ENCODE measurements at regions not wholly inside any gene's neighbourhood (a gene's known extent, or its start where the extent isn't known, plus 50 kb on each side); places are given as distances from the start of the nearest gene placed in this dataset.

- Mint-ChIP-seq H3K4me1 (ENCODE audit: low read depth) (peaks cover 3% of the 10 kb centered on the region), H3K9me3 (ENCODE audit: low read depth) (peaks cover 12% of the 10 kb centered on the region), H3K27ac (no peak overlapping the region), H3K36me3 (ENCODE audit: insufficient read depth) (peaks cover 16% of the 10 kb centered on the region), H3K27me3 (no peaks in the 10 kb centered on the region), H3K4me3 (ENCODE audit: low read depth) (no peak overlapping the region)
- TF ChIP-seq, protein P1, sequence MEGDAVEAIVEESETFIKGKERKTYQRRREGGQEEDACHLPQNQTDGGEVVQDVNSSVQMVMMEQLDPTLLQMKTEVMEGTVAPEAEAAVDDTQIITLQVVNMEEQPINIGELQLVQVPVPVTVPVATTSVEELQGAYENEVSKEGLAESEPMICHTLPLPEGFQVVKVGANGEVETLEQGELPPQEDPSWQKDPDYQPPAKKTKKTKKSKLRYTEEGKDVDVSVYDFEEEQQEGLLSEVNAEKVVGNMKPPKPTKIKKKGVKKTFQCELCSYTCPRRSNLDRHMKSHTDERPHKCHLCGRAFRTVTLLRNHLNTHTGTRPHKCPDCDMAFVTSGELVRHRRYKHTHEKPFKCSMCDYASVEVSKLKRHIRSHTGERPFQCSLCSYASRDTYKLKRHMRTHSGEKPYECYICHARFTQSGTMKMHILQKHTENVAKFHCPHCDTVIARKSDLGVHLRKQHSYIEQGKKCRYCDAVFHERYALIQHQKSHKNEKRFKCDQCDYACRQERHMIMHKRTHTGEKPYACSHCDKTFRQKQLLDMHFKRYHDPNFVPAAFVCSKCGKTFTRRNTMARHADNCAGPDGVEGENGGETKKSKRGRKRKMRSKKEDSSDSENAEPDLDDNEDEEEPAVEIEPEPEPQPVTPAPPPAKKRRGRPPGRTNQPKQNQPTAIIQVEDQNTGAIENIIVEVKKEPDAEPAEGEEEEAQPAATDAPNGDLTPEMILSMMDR (IDR thresholded peaks at IDR 0.05; ENCODE audit: unreplicated experiment) = no peak
- DNase-seq (ENCODE audit: low spot score, unreplicated experiment) = no peak
These were observed 351.2 kb downstream of the CD83 start for GRCh38 chr6:14468647-14469321.

DNA sequence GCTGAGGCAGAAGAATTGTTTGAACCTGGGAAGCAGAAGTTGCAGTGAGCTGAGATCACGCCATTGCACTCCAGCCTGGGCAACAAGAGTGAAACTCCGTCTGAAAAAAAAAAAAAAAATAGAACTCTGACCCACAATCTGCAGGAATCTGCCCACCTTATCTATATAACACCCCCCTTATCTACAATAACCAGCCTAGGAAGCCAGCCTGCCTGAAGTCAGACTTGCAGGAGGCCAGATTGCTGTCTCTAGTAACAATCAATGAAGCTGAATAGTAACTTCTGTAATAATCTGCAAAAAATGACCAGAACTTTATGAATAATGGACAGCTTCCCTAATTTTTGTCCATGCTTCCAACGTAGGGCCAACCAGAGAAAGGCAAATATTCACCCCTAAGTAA lies 352.5 kb downstream of the CD83 start:
- TF ChIP-seq, protein P1 (IDR thresholded peaks at IDR 0.05; ENCODE audit: unreplicated experiment) = no peak
- Mint-ChIP-seq H3K27me3 (no peaks in the 10 kb centered on the region), H3K9me3 (ENCODE audit: low read depth) (peaks cover 12% of the 10 kb centered on the region), H3K4me3 (ENCODE audit: low read depth) (no peak overlapping the region), H3K27ac (no peak overlapping the region), H3K36me3 (ENCODE audit: insufficient read depth) (peaks cover 14% of the 10 kb centered on the region), H3K4me1 (ENCODE audit: low read depth) (peaks cover 1% of the 10 kb centered on the region)
- no peak for DNase-seq (ENCODE audit: low spot score, unreplicated experiment)

DNA sequence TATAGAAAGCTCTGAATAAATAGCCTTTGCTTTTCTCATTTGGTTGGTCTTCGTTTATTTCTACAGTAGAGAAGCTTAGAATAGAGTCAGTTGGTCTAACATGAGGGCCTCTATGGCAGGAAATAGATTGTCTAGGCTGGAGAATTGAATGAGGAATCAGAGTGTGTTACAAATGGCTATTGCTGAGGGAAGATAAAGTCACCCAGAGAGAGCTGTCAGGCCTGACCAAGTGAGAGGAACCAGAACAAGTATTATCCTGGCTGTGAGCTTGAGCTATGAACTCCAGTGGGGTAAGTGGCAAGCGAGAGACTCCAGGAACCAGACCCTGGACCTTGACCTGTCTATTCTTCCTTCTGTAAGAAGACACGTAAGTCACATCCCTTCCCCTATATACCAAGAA lies 353.1 kb downstream of the CD83 start:
- DNase-seq (ENCODE audit: low spot score, unreplicated experiment) = no peak
- Mint-ChIP-seq H3K27ac (no peak overlapping the region), H3K27me3 (no peaks in the 10 kb centered on the region), H3K4me1 (ENCODE audit: low read depth) (peaks cover 4% of the 10 kb centered on the region), H3K4me3 (ENCODE audit: low read depth) (no peak overlapping the region), H3K36me3 (ENCODE audit: insufficient read depth) (peaks cover 13% of the 10 kb centered on the region), H3K9me3 (ENCODE audit: low read depth) (peaks cover 12% of the 10 kb centered on the region)
- TF ChIP-seq, protein P1 (IDR thresholded peaks at IDR 0.05; ENCODE audit: unreplicated experiment) = no peak

GRCh38 chr6:14472255-14472985 lies 354.8 kb downstream of the CD83 start:
- Mint-ChIP-seq H3K4me3 (ENCODE audit: low read depth) (no peak overlapping the region), H3K27ac (no peak overlapping the region), H3K4me1 (ENCODE audit: low read depth) (peaks cover 4% of the 10 kb centered on the region), H3K9me3 (ENCODE audit: low read depth) (peaks cover 12% of the 10 kb centered on the region), H3K27me3 (no peaks in the 10 kb centered on the region), H3K36me3 (ENCODE audit: insufficient read depth) (peaks cover 13% of the 10 kb centered on the region)
- TF ChIP-seq, protein P1 (IDR thresholded peaks at IDR 0.05; ENCODE audit: unreplicated experiment) = no peak
- DNase-seq (ENCODE audit: low spot score, unreplicated experiment) = no peak

- TF ChIP-seq, protein P1 (IDR thresholded peaks at IDR 0.05; ENCODE audit: unreplicated experiment) = no peak
- no peak overlapping the region for H3K4me3 Mint-ChIP-seq (ENCODE audit: low read depth)
- no peak for DNase-seq (ENCODE audit: low spot score, unreplicated experiment)
- peaks cover 12% of the 10 kb centered on the region for H3K9me3 Mint-ChIP-seq (ENCODE audit: low read depth)
- peaks cover 4% of the 10 kb centered on the region for H3K4me1 Mint-ChIP-seq (ENCODE audit: low read depth)
- peaks cover 13% of the 10 kb centered on the region for H3K36me3 Mint-ChIP-seq (ENCODE audit: insufficient read depth)
- H3K27me3 Mint-ChIP-seq = no peaks in the 10 kb centered on the region
- no peak overlapping the region for H3K27ac Mint-ChIP-seq
These were observed 355.4 kb downstream of the CD83 start for GRCh38 chr6:14472986-14473337.

All from progenitor cell of endocrine pancreas (in vitro differentiated cells).